Upper lobe of right lung (tissue), 1 donor: ENCODE measurements at regions not wholly inside any gene's neighbourhood (a gene's known extent, or its start where the extent isn't known, plus 50 kb on each side); places are given as distances from the start of the nearest gene placed in this dataset.

Experiments used
- ATAC-seq: fragments of 200-7000 bp; cut with Tn5 transposase; one replicate; pipeline ENCODE4 v1.9.1; 2020; ENCODE audit warnings: mild to moderate bottlenecking, moderate library complexity
- DNase-seq: peaks from one replicate; pipeline ENCODE4 v3.0.0-alpha.2; 2020
- H3K27ac ChIP-seq: fragments of 200-600 bp; one replicate; pipeline ENCODE4 v1.8.0; 2022
- H3K27me3 ChIP-seq: fragments of 200-600 bp; one replicate; pipeline ENCODE4 v1.8.0; 2022; ENCODE audit warnings: mild to moderate bottlenecking
- H3K36me3 ChIP-seq: fragments of 200-600 bp; one replicate; pipeline ENCODE4 v1.8.0; 2022
- H3K4me1 ChIP-seq: fragments of 200-600 bp; one replicate; pipeline ENCODE4 v1.8.0; 2022
- H3K4me3 ChIP-seq: fragments of 200-600 bp; one replicate; pipeline ENCODE4 v1.8.0; 2022; ENCODE audit warnings: mild to moderate bottlenecking
- H3K9me3 ChIP-seq: fragments of 200-600 bp; one replicate; pipeline ENCODE4 v1.8.0; 2022
- intact Hi-C: fragments of 100-400 bp; cut with DNase I; formaldehyde crosslinking; loops from one replicate; pipeline ENCODE4 v1.11.0; 2022
- TF ChIP-seq, protein P1 (sequence below): fragments of 200-600 bp; IDR thresholded peaks from one replicate; pipeline ENCODE4 v1.8.0; 2022; ENCODE audit warnings: antibody characterized with exemption
- donor health status: DM: no; HTN: yes; CAD: no; lungs with severe emphysema.

GRCh38 chr6:3908223-3908622 lies 59.0 kb downstream of the FAM50B start:
- Histone ChIP-seq H3K27ac (no peak overlapping the region), H3K4me1 (peaks cover 20% of the 10 kb centered on the region), H3K4me3 (no peak overlapping the region), H3K36me3 (no peaks in the 10 kb centered on the region), H3K27me3 (no peaks in the 10 kb centered on the region), H3K9me3 (no peaks in the 10 kb centered on the region)
- intact Hi-C loops = no loop called here
- ATAC-seq (no peak), DNase-seq (no peak)
- TF ChIP-seq, protein P1, sequence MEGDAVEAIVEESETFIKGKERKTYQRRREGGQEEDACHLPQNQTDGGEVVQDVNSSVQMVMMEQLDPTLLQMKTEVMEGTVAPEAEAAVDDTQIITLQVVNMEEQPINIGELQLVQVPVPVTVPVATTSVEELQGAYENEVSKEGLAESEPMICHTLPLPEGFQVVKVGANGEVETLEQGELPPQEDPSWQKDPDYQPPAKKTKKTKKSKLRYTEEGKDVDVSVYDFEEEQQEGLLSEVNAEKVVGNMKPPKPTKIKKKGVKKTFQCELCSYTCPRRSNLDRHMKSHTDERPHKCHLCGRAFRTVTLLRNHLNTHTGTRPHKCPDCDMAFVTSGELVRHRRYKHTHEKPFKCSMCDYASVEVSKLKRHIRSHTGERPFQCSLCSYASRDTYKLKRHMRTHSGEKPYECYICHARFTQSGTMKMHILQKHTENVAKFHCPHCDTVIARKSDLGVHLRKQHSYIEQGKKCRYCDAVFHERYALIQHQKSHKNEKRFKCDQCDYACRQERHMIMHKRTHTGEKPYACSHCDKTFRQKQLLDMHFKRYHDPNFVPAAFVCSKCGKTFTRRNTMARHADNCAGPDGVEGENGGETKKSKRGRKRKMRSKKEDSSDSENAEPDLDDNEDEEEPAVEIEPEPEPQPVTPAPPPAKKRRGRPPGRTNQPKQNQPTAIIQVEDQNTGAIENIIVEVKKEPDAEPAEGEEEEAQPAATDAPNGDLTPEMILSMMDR = no peak

- intact Hi-C loops = no loop called here
- ATAC-seq (no peak), DNase-seq (no peak)
- Histone ChIP-seq H3K36me3 (no peaks in the 10 kb centered on the region), H3K27ac (no peak overlapping the region), H3K4me1 (peaks cover 23% of the 10 kb centered on the region), H3K27me3 (no peaks in the 10 kb centered on the region), H3K9me3 (no peaks in the 10 kb centered on the region), H3K4me3 (no peak overlapping the region)
- TF ChIP-seq, protein P1 = no peak
Measured at GRCh38 chr6:3908961-3909360, 59.8 kb downstream of the FAM50B start.

DNA sequence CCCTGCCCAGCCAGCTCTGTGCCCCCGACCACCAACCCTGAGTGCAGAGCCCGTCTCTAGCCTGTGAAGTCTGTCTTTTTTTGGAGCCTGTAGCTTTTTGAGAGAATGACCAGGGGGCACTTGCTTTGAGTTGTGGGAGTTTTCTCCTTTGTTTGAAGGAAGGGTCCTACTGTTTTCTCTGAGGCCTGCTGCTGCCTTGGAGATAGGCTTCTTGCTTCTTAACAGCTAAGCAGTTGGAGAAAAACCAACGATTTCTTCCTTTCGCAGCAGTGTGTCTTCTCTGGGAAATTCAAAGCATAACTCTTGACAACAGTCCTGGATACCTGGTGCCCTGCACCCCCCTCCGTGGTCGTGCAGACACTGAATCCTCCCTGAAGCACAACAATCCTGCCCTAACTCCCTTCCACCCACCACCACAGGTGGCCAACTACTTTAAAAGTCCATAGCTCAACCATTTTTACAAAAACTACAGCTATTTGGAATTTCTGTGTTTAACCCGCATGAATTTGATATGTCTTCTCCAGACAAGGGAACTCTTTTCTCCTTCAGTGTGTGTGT lies 61.0 kb downstream of the FAM50B start:
- Histone ChIP-seq H3K9me3 (no peaks in the 10 kb centered on the region), H3K4me3 (no peak overlapping the region), H3K36me3 (no peaks in the 10 kb centered on the region), H3K4me1 (peaks cover 26% of the 10 kb centered on the region), H3K27me3 (no peaks in the 10 kb centered on the region), H3K27ac (no peak overlapping the region)
- TF ChIP-seq, protein P1 = no peak
- DNase-seq (no peak), ATAC-seq (no peak)
- intact Hi-C loops = no loop called here

DNA sequence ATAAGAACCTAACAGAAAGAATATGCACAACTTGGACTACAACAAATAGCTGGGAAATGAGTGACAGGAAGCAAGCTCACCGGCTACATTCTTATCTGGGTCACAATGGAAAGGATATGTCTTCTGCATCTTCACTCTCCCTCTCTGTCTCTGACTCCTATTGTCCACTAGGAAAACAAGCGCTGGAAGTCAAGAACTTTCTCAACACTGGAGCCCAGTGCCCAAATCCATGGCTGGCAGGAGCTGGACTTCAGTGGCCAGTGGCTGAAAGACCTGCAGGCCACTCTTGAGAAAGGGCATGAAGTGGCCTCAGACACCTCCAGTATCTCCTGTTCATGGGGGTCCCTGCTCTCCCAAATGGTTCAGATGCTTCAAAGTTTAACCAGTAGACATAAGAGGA lies 62.0 kb downstream of the FAM50B start:
- Histone ChIP-seq H3K27me3 (no peaks in the 10 kb centered on the region), H3K9me3 (no peaks in the 10 kb centered on the region), H3K36me3 (no peaks in the 10 kb centered on the region), H3K4me3 (no peak overlapping the region), H3K27ac (no peak overlapping the region), H3K4me1 (peaks cover 26% of the 10 kb centered on the region)
- ATAC-seq (no peak), DNase-seq (no peak)
- TF ChIP-seq, protein P1 = no peak
- intact Hi-C loops = no loop called here

DNA sequence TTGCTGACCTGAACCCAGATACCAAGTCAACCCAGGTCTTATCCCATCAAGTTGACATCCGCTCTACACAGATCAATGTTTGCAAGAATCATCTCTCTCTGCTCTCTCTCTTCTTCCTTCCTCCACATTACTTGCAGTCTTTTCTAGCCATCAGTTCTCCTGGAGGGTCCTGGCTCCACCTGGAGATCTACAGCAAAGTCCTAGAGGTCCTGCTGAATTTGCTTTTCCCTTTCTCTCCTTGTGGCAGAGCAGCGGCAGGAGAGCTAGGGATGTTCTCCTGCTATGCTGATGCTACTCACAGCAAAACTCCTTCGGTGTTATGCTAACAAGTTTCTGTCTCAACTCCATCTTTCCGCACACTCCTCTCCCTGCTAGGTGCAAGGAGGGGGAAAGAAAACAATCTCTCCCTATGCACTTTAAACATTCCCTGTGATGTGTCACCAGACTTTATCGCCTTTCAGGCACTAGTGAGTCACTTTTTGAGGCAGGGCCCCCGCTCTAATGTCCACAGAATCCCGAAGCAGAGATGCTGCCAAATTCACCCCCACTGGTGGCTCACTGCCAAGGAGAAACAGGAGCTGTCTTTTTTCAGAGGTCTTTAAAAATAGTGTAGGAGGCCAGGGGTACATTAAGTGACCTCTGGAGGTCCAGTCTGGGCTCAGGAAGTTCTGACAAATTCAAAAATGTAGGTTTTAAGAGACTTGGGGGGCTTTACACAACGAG lies 62.6 kb downstream of the FAM50B start:
- peak overlapping the region; percentile 45 for H3K27ac ChIP-seq
- no peak overlapping the region for H3K4me3 ChIP-seq
- H3K9me3 ChIP-seq = no peaks in the 10 kb centered on the region
- TF ChIP-seq, protein P1 = no peak
- H3K36me3 ChIP-seq = no peaks in the 10 kb centered on the region
- intact Hi-C loops = no loop called here
- H3K4me1 ChIP-seq = peaks cover 26% of the 10 kb centered on the region
- H3K27me3 ChIP-seq = no peaks in the 10 kb centered on the region
- ATAC-seq (peak; percentile 33), DNase-seq (no peak)
